Vagina (tissue), 2 donors: ENCODE measurements at regions not wholly inside any gene's neighbourhood (a gene's known extent, or its start where the extent isn't known, plus 50 kb on each side); places are given as distances from the start of the nearest gene placed in this dataset.

Source experiments
- DNase-seq, 2 donors: peaks; one replicate each; pipeline ENCODE4 v3.0.0-alpha.2; 2017; ENCODE audit errors: extremely low spot score in 2 of 2
- H3K27ac ChIP-seq: fragments of 200-600 bp; sonication (generic); one replicate; pipeline ENCODE4 v1.5.1; 2019
- H3K27me3 ChIP-seq: fragments of 200-600 bp; sonication (generic); one replicate; pipeline ENCODE4 v1.5.1; 2019
- H3K36me3 ChIP-seq, 2 donors: fragments of 200-600 bp; sonication (generic); one replicate each; pipeline ENCODE4 v1.5.1; 2017 to 2019
- H3K4me1 ChIP-seq: fragments of 200-600 bp; sonication (generic); one replicate; pipeline ENCODE4 v1.5.1; 2019
- H3K4me3 ChIP-seq, 2 donors: fragments of 200-600 bp; sonication (generic); 1 replicate in 1 of 2; 2 replicates in 1 of 2; pipeline ENCODE4 v1.5.1; 2016 to 2019
- H3K9me3 ChIP-seq: fragments of 200-600 bp; sonication (generic); one replicate; pipeline ENCODE4 v1.5.1; 2019
- CTCF ChIP-seq, 3 experiments: fragments of 450-650 bp in 2 of 3; fragments of 200-600 bp in 1 of 3; sonication (generic) in 1 of 3; IDR thresholded peaks; one replicate each; pipeline ENCODE4 v1.5.1; 2017 to 2019; ENCODE audit warnings: antibody characterized with exemption in 3 of 3, mild to moderate bottlenecking in 2 of 3, moderate library complexity in 2 of 3
- POLR2A ChIP-seq, 2 donors: fragments of 450-650 bp; IDR thresholded peaks; one replicate each; pipeline ENCODE4 v1.6.1; 2017; ENCODE audit warnings: antibody characterized with exemption in 2 of 2, mild to moderate bottlenecking in 2 of 2, moderate library complexity in 2 of 2
- POLR2AphosphoS5 ChIP-seq, 2 donors: sonication (generic); formaldehyde crosslinking; IDR thresholded peaks; one replicate each; pipeline ENCODE4 v1.9.0; 2017; ENCODE audit warnings: antibody characterized with exemption in 2 of 2, mild to moderate bottlenecking in 2 of 2, low read depth in 1 of 2; ENCODE audit not compliant: insufficient read depth in 1 of 2
- intact Hi-C: fragments of 100-400 bp; cut with DNase I; formaldehyde crosslinking; loops from one replicate; pipeline ENCODE4 v1.15.1; 2023

- H3K9me3 ChIP-seq, result no peaks in the 10 kb centered on the region
- no peaks in the 10 kb centered on the region for H3K36me3 ChIP-seq
- no peaks in the 10 kb centered on the region for H3K27me3 ChIP-seq
- H3K4me1 ChIP-seq, result no peaks in the 10 kb centered on the region
- TF ChIP-seq CTCF (IDR thresholded peaks at IDR 0.05), result no peak
- no peak for TF ChIP-seq POLR2AphosphoS5 (IDR thresholded peaks at IDR 0.05; ENCODE audit: insufficient read depth in 1 of 2, low read depth in 1 of 2)
- no peak for TF ChIP-seq POLR2A (IDR thresholded peaks at IDR 0.05)
- intact Hi-C loops, result no loop called here
- DNase-seq, result no peak
- H3K4me3 ChIP-seq, result no peak overlapping the region
- H3K27ac ChIP-seq, result no peak overlapping the region
Measured at GRCh38 chr3:176159796-176160195, 1037.5 kb downstream of the TBL1XR1 start.

GRCh38 chr3:176155012-176155411 is 1042.3 kb downstream of the TBL1XR1 start:
- H3K27me3 ChIP-seq, result no peaks in the 10 kb centered on the region
- H3K27ac ChIP-seq, result no peak overlapping the region
- H3K4me1 ChIP-seq, result no peaks in the 10 kb centered on the region
- H3K36me3 ChIP-seq, result no peaks in the 10 kb centered on the region
- DNase-seq, result no peak
- TF ChIP-seq POLR2AphosphoS5 (IDR thresholded peaks at IDR 0.05; ENCODE audit: insufficient read depth in 1 of 2, low read depth in 1 of 2) (no peak), CTCF (IDR thresholded peaks at IDR 0.05) (no peak), POLR2A (IDR thresholded peaks at IDR 0.05) (no peak)
- no peaks in the 10 kb centered on the region for H3K9me3 ChIP-seq
- intact Hi-C loops, result no loop called here
- no peak overlapping the region for H3K4me3 ChIP-seq

GRCh38 chr3:176149567-176149966 is 1047.7 kb downstream of the TBL1XR1 start:
- Histone ChIP-seq H3K4me3 (no peak overlapping the region), H3K9me3 (no peaks in the 10 kb centered on the region), H3K27ac (no peak overlapping the region), H3K27me3 (no peaks in the 10 kb centered on the region), H3K36me3 (no peaks in the 10 kb centered on the region), H3K4me1 (no peaks in the 10 kb centered on the region)
- intact Hi-C loops, result no loop called here
- no peak for DNase-seq
- no peak for TF ChIP-seq POLR2A (IDR thresholded peaks at IDR 0.05)
- TF ChIP-seq CTCF (IDR thresholded peaks at IDR 0.05), result no peak
- no peak for TF ChIP-seq POLR2AphosphoS5 (IDR thresholded peaks at IDR 0.05; ENCODE audit: insufficient read depth in 1 of 2, low read depth in 1 of 2)

- no peak for DNase-seq
- intact Hi-C loops, result no loop called here
- H3K27me3 ChIP-seq, result no peaks in the 10 kb centered on the region
Measured at GRCh38 chr3:176147251-176147650, 1050.0 kb downstream of the TBL1XR1 start.

GRCh38 chr3:176141837-176142236 is 1055.4 kb downstream of the TBL1XR1 start:
- DNase-seq, result no peak
- Histone ChIP-seq H3K4me3 (no peak overlapping the region), H3K27me3 (no peaks in the 10 kb centered on the region), H3K36me3 (no peaks in the 10 kb centered on the region), H3K27ac (no peak overlapping the region), H3K9me3 (no peaks in the 10 kb centered on the region), H3K4me1 (no peaks in the 10 kb centered on the region)
- TF ChIP-seq POLR2A (IDR thresholded peaks at IDR 0.05) (no peak), POLR2AphosphoS5 (IDR thresholded peaks at IDR 0.05; ENCODE audit: insufficient read depth in 1 of 2, low read depth in 1 of 2) (no peak), CTCF (IDR thresholded peaks at IDR 0.05) (no peak)
- intact Hi-C loops, result no loop called here

More at GRCh38 chr3:176147251-176147650, 1050.0 kb downstream of the TBL1XR1 start:
- no peak overlapping the region for H3K4me3 ChIP-seq
- no peaks in the 10 kb centered on the region for H3K36me3 ChIP-seq
- no peaks in the 10 kb centered on the region for H3K4me1 ChIP-seq
- H3K9me3 ChIP-seq, result no peaks in the 10 kb centered on the region
- no peak overlapping the region for H3K27ac ChIP-seq
- TF ChIP-seq POLR2AphosphoS5 (IDR thresholded peaks at IDR 0.05; ENCODE audit: insufficient read depth in 1 of 2, low read depth in 1 of 2), result no peak
- no peak for TF ChIP-seq POLR2A (IDR thresholded peaks at IDR 0.05)
- no peak for TF ChIP-seq CTCF (IDR thresholded peaks at IDR 0.05)
